ENCODE measurements at regions not wholly inside any gene's neighbourhood (a gene's known extent, or its start where the extent isn't known, plus 50 kb on each side); places are given as distances from the start of the nearest gene placed in this dataset.

DNA sequence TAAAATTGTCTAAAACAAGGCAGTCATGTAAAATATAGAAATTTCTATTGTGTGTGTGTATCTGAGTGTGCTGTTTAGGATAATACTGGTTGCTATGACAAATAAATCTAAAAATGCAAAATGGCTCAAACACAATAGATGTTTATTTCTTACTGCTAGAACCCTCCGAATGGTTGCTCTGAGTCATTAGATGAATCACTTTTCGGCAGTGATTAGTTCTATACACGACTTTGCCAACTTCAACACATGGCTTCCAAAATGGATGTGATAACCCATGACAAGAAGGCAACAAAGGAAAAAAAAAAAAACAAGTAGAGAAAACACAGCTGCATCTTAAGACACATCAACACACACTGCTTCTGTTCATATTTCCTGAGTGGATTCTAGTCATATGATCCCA, 729.2 kb downstream of the AACS start:
- BruUV-seq (replicated peaks) = no TSS peak
- Histone ChIP-seq H3K4me2 (ENCODE audit: low read length) (no peak overlapping the region), H4K20me1 (ENCODE audit: low read length) (no peaks in the 10 kb centered on the region), H3K9ac (ENCODE audit: low read length) (no peak overlapping the region), H3F3A (ENCODE audit: low read length, unreplicated experiment) (no peaks in the 10 kb centered on the region), H3K79me2 (ENCODE audit: low read length) (no peaks in the 10 kb centered on the region), H2AFZ (ENCODE audit: low read length) (no peak overlapping the region), H3K4me3 (ENCODE audit: low read length) (no peak overlapping the region), H3K9me3 (ENCODE audit: low read length) (peaks cover 12% of the 10 kb centered on the region), H3K27me3 (ENCODE audit: low read length) (no peaks in the 10 kb centered on the region), H3K9me2 (replicated peaks; ENCODE audit: low read length) (no peaks in the 10 kb centered on the region), H3K4me1 (ENCODE audit: insufficient read depth, low read length) (no peaks in the 10 kb centered on the region), H3K36me3 (ENCODE audit: low read depth, low read length) (no peaks in the 10 kb centered on the region), H3K27ac (ENCODE audit: low read length) (no peak overlapping the region)
- ChIA-PET POLR2A (ENCODE audit: unreplicated experiment) (no interaction called here), CTCF (no interaction called here)
- ATAC-seq (no peak), DNase-seq (no peak)
- intact Hi-C loops (cut with micrococcal nuclease) = no loop called here
- TF ChIP-seq, protein P1, sequence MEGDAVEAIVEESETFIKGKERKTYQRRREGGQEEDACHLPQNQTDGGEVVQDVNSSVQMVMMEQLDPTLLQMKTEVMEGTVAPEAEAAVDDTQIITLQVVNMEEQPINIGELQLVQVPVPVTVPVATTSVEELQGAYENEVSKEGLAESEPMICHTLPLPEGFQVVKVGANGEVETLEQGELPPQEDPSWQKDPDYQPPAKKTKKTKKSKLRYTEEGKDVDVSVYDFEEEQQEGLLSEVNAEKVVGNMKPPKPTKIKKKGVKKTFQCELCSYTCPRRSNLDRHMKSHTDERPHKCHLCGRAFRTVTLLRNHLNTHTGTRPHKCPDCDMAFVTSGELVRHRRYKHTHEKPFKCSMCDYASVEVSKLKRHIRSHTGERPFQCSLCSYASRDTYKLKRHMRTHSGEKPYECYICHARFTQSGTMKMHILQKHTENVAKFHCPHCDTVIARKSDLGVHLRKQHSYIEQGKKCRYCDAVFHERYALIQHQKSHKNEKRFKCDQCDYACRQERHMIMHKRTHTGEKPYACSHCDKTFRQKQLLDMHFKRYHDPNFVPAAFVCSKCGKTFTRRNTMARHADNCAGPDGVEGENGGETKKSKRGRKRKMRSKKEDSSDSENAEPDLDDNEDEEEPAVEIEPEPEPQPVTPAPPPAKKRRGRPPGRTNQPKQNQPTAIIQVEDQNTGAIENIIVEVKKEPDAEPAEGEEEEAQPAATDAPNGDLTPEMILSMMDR (conservative IDR thresholded peaks at IDR 0.05; ENCODE audit: low read depth, low read length) = no peak
- TF ChIP-seq EZH2phosphoT487 (IDR thresholded peaks at IDR 0.05; ENCODE audit: borderline replicate concordance, low read length) (no peak), EZH2 (IDR thresholded peaks at IDR 0.05; ENCODE audit: low read length, unreplicated experiment) (no peak)

DNA sequence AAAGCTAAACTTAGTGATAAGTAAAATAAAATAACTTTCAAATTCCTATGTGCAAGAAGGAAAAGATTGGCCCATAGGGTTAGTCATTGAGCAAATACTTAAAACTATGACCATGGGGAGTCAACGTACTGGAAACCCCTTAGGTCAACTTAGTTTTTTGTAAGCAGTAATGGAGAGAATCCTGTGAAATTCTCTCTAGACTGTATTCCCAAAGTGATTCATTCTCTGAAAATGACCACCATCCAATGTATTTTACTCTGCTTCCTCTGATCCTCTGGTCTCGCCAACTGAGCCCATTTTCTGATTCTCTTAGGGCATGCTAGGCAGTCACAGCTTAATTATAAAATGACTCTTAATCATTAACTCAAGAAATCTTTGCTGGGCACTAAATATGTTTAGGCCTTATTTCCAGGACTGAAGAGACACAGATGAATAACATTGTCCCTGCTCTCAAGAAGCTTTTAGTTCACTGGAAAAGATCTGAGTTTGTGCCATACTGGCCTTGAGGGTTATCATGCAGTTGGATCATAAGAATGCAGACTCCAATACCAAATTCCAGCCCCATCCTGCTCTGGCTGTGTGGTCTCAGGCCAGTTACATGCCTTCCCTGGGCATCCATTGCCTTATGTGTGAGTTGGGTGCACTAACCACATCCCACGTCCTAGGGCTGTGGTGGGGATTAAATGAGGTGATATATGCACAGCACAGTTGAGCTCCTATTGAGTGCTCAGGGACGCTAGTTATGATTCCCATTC, 732.4 kb downstream of the AACS start:
- ChIA-PET POLR2A (ENCODE audit: unreplicated experiment) (no interaction called here), CTCF (no interaction called here)
- Histone ChIP-seq H3K9me2 (replicated peaks; ENCODE audit: low read length) (no peaks in the 10 kb centered on the region), H3K79me2 (ENCODE audit: low read length) (no peaks in the 10 kb centered on the region), H3K9ac (ENCODE audit: low read length) (no peak overlapping the region), H2AFZ (ENCODE audit: low read length) (no peak overlapping the region), H3F3A (ENCODE audit: low read length, unreplicated experiment) (no peaks in the 10 kb centered on the region), H4K20me1 (ENCODE audit: low read length) (no peaks in the 10 kb centered on the region), H3K4me2 (ENCODE audit: low read length) (no peak overlapping the region), H3K4me3 (ENCODE audit: low read length) (no peak overlapping the region), H3K27ac (ENCODE audit: low read length) (no peak overlapping the region), H3K27me3 (ENCODE audit: low read length) (no peaks in the 10 kb centered on the region), H3K36me3 (ENCODE audit: low read depth, low read length) (no peaks in the 10 kb centered on the region), H3K4me1 (ENCODE audit: insufficient read depth, low read length) (no peaks in the 10 kb centered on the region), H3K9me3 (ENCODE audit: low read length) (no peaks in the 10 kb centered on the region; the same call in 1 of the 2 replicates)
- DNase-seq (no peak), ATAC-seq (no peak)
- no TSS peak for BruUV-seq (replicated peaks)
- intact Hi-C loops (cut with micrococcal nuclease) = no loop called here
- TF ChIP-seq EZH2 (IDR thresholded peaks at IDR 0.05; ENCODE audit: low read length, unreplicated experiment) (no peak), EZH2phosphoT487 (IDR thresholded peaks at IDR 0.05; ENCODE audit: borderline replicate concordance, low read length) (no peak)
- TF ChIP-seq, protein P1 (conservative IDR thresholded peaks at IDR 0.05; ENCODE audit: low read depth, low read length) = no peak

DNA sequence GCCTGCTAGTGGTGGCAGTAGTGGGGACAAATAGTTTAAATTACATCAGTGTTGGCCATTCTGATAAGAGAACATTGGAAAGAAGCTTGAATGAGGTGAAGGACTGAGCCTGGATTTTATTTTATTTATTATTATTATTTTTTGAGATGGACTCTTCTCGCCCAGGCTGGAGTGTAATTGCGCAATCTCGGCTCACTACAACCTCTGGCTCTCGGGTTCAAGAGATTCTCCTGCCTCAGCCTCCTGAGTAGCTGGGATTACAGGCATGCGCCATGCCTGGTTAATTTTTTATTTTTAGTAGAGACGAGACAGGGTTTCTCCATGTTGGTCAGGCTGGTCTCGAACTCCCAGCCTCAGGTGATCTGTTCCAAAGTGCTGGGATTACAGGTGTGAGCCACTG, 739.4 kb downstream of the AACS start:
- intact Hi-C loops (cut with micrococcal nuclease) = no loop called here
- H3K36me3 ChIP-seq (ENCODE audit: low read depth, low read length) = no peaks in the 10 kb centered on the region
- no peaks in the 10 kb centered on the region for H3K9me2 ChIP-seq (replicated peaks; ENCODE audit: low read length)
- no peaks in the 10 kb centered on the region for H3K79me2 ChIP-seq (ENCODE audit: low read length)
- no TSS peak for BruUV-seq (replicated peaks)
- no peaks in the 10 kb centered on the region for H3K9me3 ChIP-seq (ENCODE audit: low read length)
- DNase-seq (no peak), ATAC-seq (no peak)
- H3K27ac ChIP-seq (ENCODE audit: low read length) = no peak overlapping the region
- no peaks in the 10 kb centered on the region; the same call in 1 of the 2 replicates for H3K27me3 ChIP-seq (ENCODE audit: low read length)
- H3K4me2 ChIP-seq (ENCODE audit: low read length) = no peak overlapping the region
- ChIA-PET POLR2A (ENCODE audit: unreplicated experiment) (no interaction called here), CTCF (no interaction called here)
- no peak overlapping the region for H3K9ac ChIP-seq (ENCODE audit: low read length)
- H3K4me1 ChIP-seq (ENCODE audit: insufficient read depth, low read length) = no peaks in the 10 kb centered on the region
- no peaks in the 10 kb centered on the region for H4K20me1 ChIP-seq (ENCODE audit: low read length)
- TF ChIP-seq EZH2phosphoT487 (IDR thresholded peaks at IDR 0.05; ENCODE audit: borderline replicate concordance, low read length) (no peak), EZH2 (IDR thresholded peaks at IDR 0.05; ENCODE audit: low read length, unreplicated experiment) (no peak)
- TF ChIP-seq, protein P1 (conservative IDR thresholded peaks at IDR 0.05; ENCODE audit: low read depth, low read length) = no peak
- H3F3A ChIP-seq (ENCODE audit: low read length, unreplicated experiment) = no peaks in the 10 kb centered on the region
- no peak overlapping the region for H2AFZ ChIP-seq (ENCODE audit: low read length)
- no peak overlapping the region for H3K4me3 ChIP-seq (ENCODE audit: low read length)

Data from PC-3 (cell line).